PC-9 (cell line): ENCODE measurements at regions not wholly inside any gene's neighbourhood (a gene's known extent, or its start where the extent isn't known, plus 50 kb on each side); places are given as distances from the start of the nearest gene placed in this dataset.

ENCODE experiments used
- CTCF ChIP-seq: fragments of 200-600 bp; sonication (generic); conservative IDR thresholded peaks from 2 replicates; pipeline ENCODE4 v1.6.1; 2017; ENCODE audit warnings: mixed run types, antibody characterized with exemption, mild to moderate bottlenecking, moderate library complexity
- EZH2 ChIP-seq: fragments of 200-600 bp; sonication (generic); IDR thresholded peaks from 2 replicates; pipeline ENCODE4 v1.8.0; 2017; ENCODE audit warnings: antibody characterized with exemption, low read depth

GRCh38 chr4:1535926-1536578 lies 129.8 kb upstream of the NKX1-1 start:
- no peak for TF ChIP-seq CTCF
- no peak for TF ChIP-seq EZH2
